CD4-positive, alpha-beta T cell (primary cell): ENCODE measurements at regions not wholly inside any gene's neighbourhood (a gene's known extent, or its start where the extent isn't known, plus 50 kb on each side); places are given as distances from the start of the nearest gene placed in this dataset.

Experiments
- ATAC-seq: fragments of 200-7000 bp; cut with Tn5 transposase; one replicate; pipeline ENCODE4 v1.10.0; 2022; ENCODE audit warnings: mild to moderate bottlenecking; ENCODE audit not compliant: poor library complexity
- CTCF ChIA-PET: fragments of 350-600 bp; sonication (Branson Sonifier 250); formaldehyde crosslinking; loops from one replicate; lab custom pipeline; 2021; ENCODE audit warnings: antibody characterized with exemption, inconsistent platforms; lab: Charles Lee
- POLR2A ChIA-PET: fragments of 350-600 bp; sonication (Branson Sonifier 250); formaldehyde crosslinking; loops from one replicate; lab custom pipeline; 2021; ENCODE audit warnings: antibody characterized with exemption, inconsistent platforms; lab: Charles Lee
- DNase-seq, 14 experiments: peaks; one replicate each; pipeline ENCODE4 v3.0.0-alpha.2; 2013 to 2020; ENCODE audit warnings: mixed read lengths in 2 of 14
- H3K27ac ChIP-seq, 2 donors: one replicate each; pipeline versions ENCODE4 v1.5.1 to v1.7.0; 2013; ENCODE audit warnings: low read length in 2 of 2, low read depth in 1 of 2, mild to moderate bottlenecking in 1 of 2
- H3K27me3 ChIP-seq, 2 experiments: 1 replicate in 1 of 2; 2 replicates in 1 of 2; pipeline versions ENCODE4 v1.6.1 to v1.7.0; 2013; ENCODE audit warnings: low read length in 2 of 2, control low read depth in 1 of 2, mild to moderate bottlenecking in 1 of 2, moderate library complexity in 1 of 2; ENCODE audit not compliant: insufficient read depth in 2 of 2, control insufficient read depth in 1 of 2
- H3K36me3 ChIP-seq: one replicate; pipeline ENCODE4 v1.6.1; 2013; ENCODE audit warnings: low read length, control low read depth; ENCODE audit not compliant: insufficient read depth
- H3K4me1 ChIP-seq: one replicate; pipeline ENCODE4 v1.6.1; 2013; ENCODE audit warnings: low read length, control low read depth; ENCODE audit not compliant: insufficient read depth
- H3K4me3 ChIP-seq: one replicate; pipeline ENCODE4 v1.5.1; 2013; ENCODE audit warnings: mild to moderate bottlenecking, low read length, moderate library complexity
- H3K9me3 ChIP-seq, 2 experiments: 1 replicate in 1 of 2; 2 replicates in 1 of 2; pipeline versions ENCODE4 v1.6.1 to v1.7.0; 2013; ENCODE audit warnings: low read length in 2 of 2, mild to moderate bottlenecking in 2 of 2, control low read depth in 1 of 2, moderate library complexity in 1 of 2; ENCODE audit not compliant: control insufficient read depth in 1 of 2, insufficient read depth in 1 of 2
- H3K27ac Mint-ChIP-seq: one replicate; pipeline ENCODE4 v1.8.0; 2020; ENCODE audit warnings: mixed read lengths
- H3K27me3 Mint-ChIP-seq: one replicate; pipeline ENCODE4 v1.8.0; 2021; ENCODE audit warnings: mixed read lengths
- H3K36me3 Mint-ChIP-seq: one replicate; pipeline ENCODE4 v1.8.0; 2021; ENCODE audit warnings: low read depth, mixed read lengths
- H3K4me1 Mint-ChIP-seq: one replicate; pipeline ENCODE4 v1.8.0; 2021; ENCODE audit warnings: low read depth, mixed read lengths
- H3K4me3 Mint-ChIP-seq: one replicate; pipeline ENCODE4 v1.8.0; 2020; ENCODE audit warnings: mild to moderate bottlenecking, mixed read lengths
- H3K9me3 Mint-ChIP-seq: one replicate; pipeline ENCODE4 v1.8.0; 2020; ENCODE audit warnings: mixed read lengths
- CTCF ChIP-seq: fragments of 200-600 bp; IDR thresholded peaks from one replicate; pipeline ENCODE4 v1.8.0; 2022; ENCODE audit warnings: antibody characterized with exemption, mild to moderate bottlenecking
- intact Hi-C, 2 experiments: fragments of 100-400 bp; cut with DNase I in 1 of 2; cut with micrococcal nuclease in 1 of 2; formaldehyde crosslinking; loops; one replicate each; pipeline versions ENCODE4 v1.15.1 to v1.9.0; 2023 to 2025; cut with DNase I, micrococcal nuclease

- no peak overlapping the region for H3K27ac Mint-ChIP-seq
- H3K4me3 Mint-ChIP-seq = no peak overlapping the region
- no peak for TF ChIP-seq CTCF
- H3K27ac ChIP-seq = no peak overlapping the region
- H3K9me3 Mint-ChIP-seq = no peaks in the 10 kb centered on the region
- H3K27me3 ChIP-seq = no peaks in the 10 kb centered on the region
- POLR2A ChIA-PET = no interaction called here
- no peaks in the 10 kb centered on the region for H3K36me3 Mint-ChIP-seq
- no peaks in the 10 kb centered on the region for H3K9me3 ChIP-seq
- H3K4me1 ChIP-seq = no peaks in the 10 kb centered on the region
- H3K36me3 ChIP-seq = no peaks in the 10 kb centered on the region
- DNase-seq = no peak
- intact Hi-C loops = no loop called here
- peaks cover 4% of the 10 kb centered on the region for H3K27me3 Mint-ChIP-seq
- ATAC-seq = no peak
- no peaks in the 10 kb centered on the region for H3K4me1 Mint-ChIP-seq
- no peak overlapping the region for H3K4me3 ChIP-seq
- CTCF ChIA-PET = interaction anchor here (1.2 kb wide), 1 partner anchor 10 kb away, joined by 3 read pairs; no protein-coding TSS in a partner anchor
Measured at GRCh38 chr10:4568086-4568485, 257.9 kb upstream of the AKR1E2 start.

- Histone ChIP-seq H3K9me3 (no peaks in the 10 kb centered on the region), H3K27me3 (no peaks in the 10 kb centered on the region), H3K4me1 (no peaks in the 10 kb centered on the region), H3K36me3 (no peaks in the 10 kb centered on the region), H3K27ac (no peak overlapping the region), H3K4me3 (no peak overlapping the region)
- POLR2A ChIA-PET = no interaction called here
- peaks cover 4% of the 10 kb centered on the region for H3K27me3 Mint-ChIP-seq
- DNase-seq (no peak), ATAC-seq (no peak)
- H3K36me3 Mint-ChIP-seq = no peaks in the 10 kb centered on the region
- H3K4me1 Mint-ChIP-seq = no peaks in the 10 kb centered on the region
- CTCF ChIA-PET = interaction anchor here (1.2 kb wide), 1 partner anchor 9 kb away, joined by 3 read pairs; no protein-coding TSS in a partner anchor
- intact Hi-C loops = no loop called here
- no peak for TF ChIP-seq CTCF
- H3K27ac Mint-ChIP-seq = no peak overlapping the region
- H3K9me3 Mint-ChIP-seq = no peaks in the 10 kb centered on the region
- no peak overlapping the region for H3K4me3 Mint-ChIP-seq
Measured at GRCh38 chr10:4567637-4568036, 258.4 kb upstream of the AKR1E2 start.

- Histone ChIP-seq H3K27me3 (no peaks in the 10 kb centered on the region), H3K36me3 (no peaks in the 10 kb centered on the region), H3K4me1 (no peaks in the 10 kb centered on the region), H3K9me3 (no peaks in the 10 kb centered on the region), H3K27ac (no peak overlapping the region), H3K4me3 (no peak overlapping the region)
- DNase-seq (no peak), ATAC-seq (no peak)
- ChIA-PET POLR2A (interaction anchor here (0.7 kb wide), 1 partner anchor 8 kb away, joined by 3 read pairs; no protein-coding TSS in a partner anchor), CTCF (no interaction called here)
- intact Hi-C loops = no loop called here
- Mint-ChIP-seq H3K4me3 (no peak overlapping the region), H3K36me3 (no peaks in the 10 kb centered on the region), H3K4me1 (no peaks in the 10 kb centered on the region), H3K27ac (no peak overlapping the region), H3K27me3 (peaks cover 4% of the 10 kb centered on the region), H3K9me3 (no peaks in the 10 kb centered on the region)
- TF ChIP-seq CTCF = no peak
Measured at GRCh38 chr10:4566011-4566410, 260.0 kb upstream of the AKR1E2 start.
